OCI-LY1 (cell line): ENCODE measurements at regions not wholly inside any gene's neighbourhood (a gene's known extent, or its start where the extent isn't known, plus 50 kb on each side); places are given as distances from the start of the nearest gene placed in this dataset.
"Not testable (repeated sequence)": the region's sequence is repeated elsewhere in the genome, so short reads cannot be mapped to it uniquely, and the experiment has no call there.

Experiments used
- H2AFZ ChIP-seq: fragments of 200-600 bp; sonication (generic), shearing (Covaris generic); 2 replicates; pipeline ENCODE4 v1.6.0; 2014; ENCODE audit warnings: antibody characterized with exemption, mild to moderate bottlenecking, low read length
- H3F3A ChIP-seq: fragments of 200-600 bp; sonication (generic), shearing (Covaris generic); 2 replicates; pipeline ENCODE4 v1.6.0; 2014; ENCODE audit warnings: mild to moderate bottlenecking, antibody characterized with exemption, low read length, moderate library complexity; ENCODE audit not compliant: insufficient read depth
- H3K27ac ChIP-seq: fragments of 200-600 bp; sonication (generic); 2 replicates; pipeline ENCODE4 v1.5.1; 2014; ENCODE audit warnings: low read length, mixed run types, mild to moderate bottlenecking, low read depth; ENCODE audit not compliant: poor library complexity, severe bottlenecking
- H3K27me3 ChIP-seq: fragments of 200-600 bp; sonication (generic); 2 replicates; pipeline ENCODE4 v1.6.0; 2014; ENCODE audit warnings: antibody characterized with exemption, mild to moderate bottlenecking, low read length, moderate library complexity; ENCODE audit not compliant: insufficient read depth
- H3K36me3 ChIP-seq: fragments of 200-600 bp; sonication (generic); 2 replicates; pipeline ENCODE4 v1.6.1; 2014; ENCODE audit warnings: mild to moderate bottlenecking, antibody characterized with exemption, low read length, moderate library complexity, mixed read lengths; ENCODE audit not compliant: insufficient read depth
- H3K4me1 ChIP-seq: fragments of 200-600 bp; sonication (generic); 2 replicates; pipeline ENCODE4 v1.5.1; 2014; ENCODE audit warnings: mild to moderate bottlenecking, low read length, moderate library complexity; ENCODE audit not compliant: insufficient read depth, severe bottlenecking
- H3K4me2 ChIP-seq: fragments of 200-600 bp; sonication (generic), shearing (Covaris generic); 2 replicates; pipeline ENCODE4 v1.6.1; 2014; ENCODE audit warnings: low read length
- H3K4me3 ChIP-seq: fragments of 200-600 bp; sonication (generic); 2 replicates; pipeline ENCODE4 v1.5.1; 2014; ENCODE audit warnings: low read length, low read depth, mild to moderate bottlenecking, mixed read lengths; ENCODE audit not compliant: poor library complexity, severe bottlenecking
- H3K79me2 ChIP-seq: fragments of 200-600 bp; shearing (Covaris generic); 2 replicates; pipeline ENCODE4 v1.6.1; 2016; ENCODE audit warnings: mixed run types, low read length, mixed read lengths; ENCODE audit not compliant: insufficient read depth
- H3K9ac ChIP-seq: fragments of 200-600 bp; sonication (generic), shearing (Covaris generic); 2 replicates; pipeline ENCODE4 v1.6.1; 2014; ENCODE audit warnings: mild to moderate bottlenecking, low read length, mixed read lengths
- H3K9me2 ChIP-seq: fragments of 200-600 bp; sonication (generic), shearing (Covaris generic); 2 replicates; pipeline ENCODE4 v1.6.1; 2014; ENCODE audit warnings: low read depth, mild to moderate bottlenecking, low read length, mixed read lengths
- H3K9me3 ChIP-seq: fragments of 200-600 bp; shearing (Covaris generic); 2 replicates; pipeline ENCODE4 v1.6.1; 2014; ENCODE audit warnings: low read length, mixed read lengths
- H4K20me1 ChIP-seq: fragments of 200-600 bp; sonication (generic), shearing (Covaris generic); 2 replicates; pipeline ENCODE4 v1.6.0; 2016; ENCODE audit warnings: mild to moderate bottlenecking, low read length; ENCODE audit not compliant: insufficient read depth
- EZH2 ChIP-seq: fragments of 200-600 bp; sonication (generic), shearing (Covaris generic); IDR thresholded peaks from 2 replicates; pipeline ENCODE4 v1.8.0; 2017; ENCODE audit warnings: borderline replicate concordance, mixed run types, mild to moderate bottlenecking, antibody characterized with exemption, low read length, moderate library complexity, mixed read lengths
- TF ChIP-seq, protein P1 (sequence below): fragments of 200-600 bp; sonication (generic), shearing (Covaris generic); IDR thresholded peaks from 2 replicates; pipeline ENCODE4 v1.5.1; 2017; ENCODE audit warnings: mild to moderate bottlenecking, antibody characterized with exemption, low read length, moderate library complexity, mixed read lengths

- no peaks in the 10 kb centered on the region for H3K79me2 ChIP-seq
- no peaks in the 10 kb centered on the region for H3K9me2 ChIP-seq
- H3K27me3 ChIP-seq, result no peaks in the 10 kb centered on the region
- H3K4me2 ChIP-seq, result no peak overlapping the region
- TF ChIP-seq EZH2, result no peak
- TF ChIP-seq, protein P1, sequence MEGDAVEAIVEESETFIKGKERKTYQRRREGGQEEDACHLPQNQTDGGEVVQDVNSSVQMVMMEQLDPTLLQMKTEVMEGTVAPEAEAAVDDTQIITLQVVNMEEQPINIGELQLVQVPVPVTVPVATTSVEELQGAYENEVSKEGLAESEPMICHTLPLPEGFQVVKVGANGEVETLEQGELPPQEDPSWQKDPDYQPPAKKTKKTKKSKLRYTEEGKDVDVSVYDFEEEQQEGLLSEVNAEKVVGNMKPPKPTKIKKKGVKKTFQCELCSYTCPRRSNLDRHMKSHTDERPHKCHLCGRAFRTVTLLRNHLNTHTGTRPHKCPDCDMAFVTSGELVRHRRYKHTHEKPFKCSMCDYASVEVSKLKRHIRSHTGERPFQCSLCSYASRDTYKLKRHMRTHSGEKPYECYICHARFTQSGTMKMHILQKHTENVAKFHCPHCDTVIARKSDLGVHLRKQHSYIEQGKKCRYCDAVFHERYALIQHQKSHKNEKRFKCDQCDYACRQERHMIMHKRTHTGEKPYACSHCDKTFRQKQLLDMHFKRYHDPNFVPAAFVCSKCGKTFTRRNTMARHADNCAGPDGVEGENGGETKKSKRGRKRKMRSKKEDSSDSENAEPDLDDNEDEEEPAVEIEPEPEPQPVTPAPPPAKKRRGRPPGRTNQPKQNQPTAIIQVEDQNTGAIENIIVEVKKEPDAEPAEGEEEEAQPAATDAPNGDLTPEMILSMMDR, result no peak
- H3F3A ChIP-seq, result no peaks in the 10 kb centered on the region
- no peak overlapping the region for H3K4me3 ChIP-seq
- H2AFZ ChIP-seq, result no peak overlapping the region
- H3K9me3 ChIP-seq, result no peaks in the 10 kb centered on the region
- no peak overlapping the region for H3K9ac ChIP-seq
- H3K4me1 ChIP-seq, result no peaks in the 10 kb centered on the region
- no peak overlapping the region for H3K27ac ChIP-seq
- no peaks in the 10 kb centered on the region for H4K20me1 ChIP-seq
- no peaks in the 10 kb centered on the region for H3K36me3 ChIP-seq
Measured at GRCh38 chrX:143296521-143296920, 220.8 kb downstream of the SPANXN3 start.

- H3K79me2 ChIP-seq, result no peaks in the 10 kb centered on the region
- no peak overlapping the region for H3K4me3 ChIP-seq
- H2AFZ ChIP-seq, result no peak overlapping the region
- no peaks in the 10 kb centered on the region for H3K9me2 ChIP-seq
- no peaks in the 10 kb centered on the region for H3F3A ChIP-seq
- no peak overlapping the region for H3K27ac ChIP-seq
- H4K20me1 ChIP-seq, result no peaks in the 10 kb centered on the region
- H3K36me3 ChIP-seq, result no peaks in the 10 kb centered on the region
- H3K27me3 ChIP-seq, result no peaks in the 10 kb centered on the region
- H3K9me3 ChIP-seq, result no peaks in the 10 kb centered on the region
- no peak overlapping the region for H3K9ac ChIP-seq
- TF ChIP-seq, protein P1, result no peak
- TF ChIP-seq EZH2, result no peak
- H3K4me2 ChIP-seq, result no peak overlapping the region
- H3K4me1 ChIP-seq, result no peaks in the 10 kb centered on the region
Measured at GRCh38 chrX:143287236-143287635, 230.0 kb downstream of the SPANXN3 start.

- H3K9me2 ChIP-seq, result no peaks in the 10 kb centered on the region
- H3F3A ChIP-seq, result no peaks in the 10 kb centered on the region
- H3K36me3 ChIP-seq, result no peaks in the 10 kb centered on the region
- no peaks in the 10 kb centered on the region for H3K4me1 ChIP-seq
- H3K4me2 ChIP-seq, result no peak overlapping the region
- H4K20me1 ChIP-seq, result no peaks in the 10 kb centered on the region
- no peaks in the 10 kb centered on the region for H3K9me3 ChIP-seq
- H3K27ac ChIP-seq, result no peak overlapping the region
- no peak overlapping the region for H3K4me3 ChIP-seq
- H2AFZ ChIP-seq, result no peak overlapping the region
- H3K9ac ChIP-seq, result no peak overlapping the region
- TF ChIP-seq, protein P1, result no peak
- no peaks in the 10 kb centered on the region for H3K79me2 ChIP-seq
- H3K27me3 ChIP-seq, result no peaks in the 10 kb centered on the region
Measured at GRCh38 chrX:143270317-143270716, 244.6 kb downstream of the SPANXN4 start.

DNA sequence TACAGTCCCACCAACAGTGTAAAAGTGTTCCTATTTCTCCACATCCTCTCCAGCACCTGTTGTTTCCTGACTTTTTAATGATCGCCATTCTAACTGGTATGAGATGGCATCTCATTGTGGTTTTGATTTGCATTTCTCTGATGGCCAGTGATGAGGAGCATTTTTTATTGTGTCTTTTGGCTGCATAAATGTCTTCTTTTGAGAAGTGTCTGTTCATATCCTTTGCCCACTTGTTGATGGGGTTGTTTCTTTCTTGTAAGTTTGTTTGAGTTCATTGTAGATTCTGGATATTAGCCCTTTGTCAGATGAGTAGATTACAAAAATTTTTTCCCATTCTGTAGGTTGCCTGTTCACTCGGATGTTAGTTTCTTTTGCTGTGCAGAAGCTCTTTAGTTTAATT lies 218.9 kb downstream of the SPANXN4 start:
- not testable (repeated sequence) for H3K27me3 ChIP-seq, H3K79me2 ChIP-seq, H3K9me3 ChIP-seq, H3K4me2 ChIP-seq, H3K9ac ChIP-seq, H3K9me2 ChIP-seq, H2AFZ ChIP-seq, H3K27ac ChIP-seq, H3K4me3 ChIP-seq, H4K20me1 ChIP-seq, H3F3A ChIP-seq, H3K36me3 ChIP-seq, H3K4me1 ChIP-seq
